SHP77 treated with DMSO at 0.1 percent for 48 hours (cell line): ENCODE measurements at regions not wholly inside any gene's neighbourhood (a gene's known extent, or its start where the extent isn't known, plus 50 kb on each side); places are given as distances from the start of the nearest gene placed in this dataset.

Experiments
- DNase-seq: peaks from one replicate; lab custom pipeline; 2025; lab: John Stamatoyannopoulos, UW

DNA sequence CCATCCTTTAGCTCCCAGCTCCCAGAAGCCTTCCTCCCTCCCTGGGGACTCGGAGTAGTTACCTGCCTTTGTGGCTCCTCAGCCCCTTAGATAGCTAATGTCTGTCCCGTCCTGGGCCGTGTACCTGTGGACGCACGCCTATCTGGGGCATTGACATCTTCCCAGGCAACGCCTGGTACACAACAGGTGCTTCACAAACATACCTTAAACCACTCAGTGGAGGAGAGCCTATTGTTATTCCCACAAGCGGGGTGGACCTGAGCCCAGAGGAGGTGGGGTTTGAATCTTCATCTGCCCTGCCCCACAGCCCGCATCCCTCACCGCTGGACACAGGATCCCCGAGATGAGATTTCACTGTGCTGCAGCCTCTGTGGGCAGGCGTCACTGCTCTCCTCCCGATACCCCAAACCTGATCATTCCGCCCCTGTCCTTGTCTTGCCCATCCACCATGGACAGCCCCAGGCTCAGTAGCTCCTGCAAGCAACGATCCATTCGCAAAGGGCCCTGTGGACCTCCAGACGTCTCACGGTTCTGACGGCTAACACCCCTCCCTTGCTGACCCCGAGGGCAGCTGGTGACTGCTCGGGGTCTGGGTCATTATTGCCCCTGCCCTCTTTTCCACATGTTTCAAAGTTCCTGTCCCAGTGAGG lies 73.8 kb upstream of the SHISAL1 start:
- DNase-seq, result no peak

DNA sequence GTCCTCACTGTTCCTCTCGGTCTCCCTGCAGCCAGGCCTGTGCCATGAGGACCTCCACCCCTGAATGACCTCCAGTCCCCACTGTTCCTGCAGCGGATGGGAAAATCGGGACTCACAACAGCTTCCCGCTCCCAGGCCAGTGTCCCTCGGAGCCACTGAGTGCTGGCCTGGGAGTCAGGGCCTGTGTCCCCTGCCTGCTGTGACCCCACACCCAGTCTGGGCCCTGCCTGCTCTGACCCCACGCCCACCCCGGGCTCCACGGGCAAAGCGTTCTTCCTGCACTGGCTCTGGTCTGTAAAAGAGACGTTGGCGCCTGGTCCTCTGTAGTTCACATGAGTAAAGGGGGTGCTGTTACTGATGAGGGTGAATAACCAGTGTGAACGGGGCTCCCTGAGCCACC lies 73.0 kb upstream of the SHISAL1 start:
- DNase-seq, result no peak

DNA sequence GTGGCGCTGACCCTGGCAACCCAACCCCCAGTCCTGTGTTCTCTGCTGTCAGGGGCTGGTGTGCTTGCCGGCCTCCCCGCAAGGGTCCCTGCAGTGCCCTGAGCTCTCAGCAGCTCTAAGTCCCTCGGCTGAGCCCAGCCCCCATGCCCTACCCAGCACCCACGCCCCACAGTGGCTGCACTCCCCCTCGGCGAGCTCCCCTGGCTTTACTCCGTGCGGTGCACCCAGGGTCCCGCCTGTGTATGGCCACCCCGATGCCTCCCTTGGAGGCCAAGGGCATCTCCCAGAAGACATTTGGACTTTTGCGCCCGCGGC lies 72.5 kb upstream of the SHISAL1 start:
- no peak for DNase-seq

GRCh38 chr22:44384563-44385295 lies 72.0 kb upstream of the SHISAL1 start:
- DNase-seq, result no peak

GRCh38 chr22:44383652-44384562 lies 71.2 kb upstream of the SHISAL1 start:
- DNase-seq, result no peak

GRCh38 chr22:44383064-44383575 lies 70.4 kb upstream of the SHISAL1 start:
- DNase-seq, result no peak

DNA sequence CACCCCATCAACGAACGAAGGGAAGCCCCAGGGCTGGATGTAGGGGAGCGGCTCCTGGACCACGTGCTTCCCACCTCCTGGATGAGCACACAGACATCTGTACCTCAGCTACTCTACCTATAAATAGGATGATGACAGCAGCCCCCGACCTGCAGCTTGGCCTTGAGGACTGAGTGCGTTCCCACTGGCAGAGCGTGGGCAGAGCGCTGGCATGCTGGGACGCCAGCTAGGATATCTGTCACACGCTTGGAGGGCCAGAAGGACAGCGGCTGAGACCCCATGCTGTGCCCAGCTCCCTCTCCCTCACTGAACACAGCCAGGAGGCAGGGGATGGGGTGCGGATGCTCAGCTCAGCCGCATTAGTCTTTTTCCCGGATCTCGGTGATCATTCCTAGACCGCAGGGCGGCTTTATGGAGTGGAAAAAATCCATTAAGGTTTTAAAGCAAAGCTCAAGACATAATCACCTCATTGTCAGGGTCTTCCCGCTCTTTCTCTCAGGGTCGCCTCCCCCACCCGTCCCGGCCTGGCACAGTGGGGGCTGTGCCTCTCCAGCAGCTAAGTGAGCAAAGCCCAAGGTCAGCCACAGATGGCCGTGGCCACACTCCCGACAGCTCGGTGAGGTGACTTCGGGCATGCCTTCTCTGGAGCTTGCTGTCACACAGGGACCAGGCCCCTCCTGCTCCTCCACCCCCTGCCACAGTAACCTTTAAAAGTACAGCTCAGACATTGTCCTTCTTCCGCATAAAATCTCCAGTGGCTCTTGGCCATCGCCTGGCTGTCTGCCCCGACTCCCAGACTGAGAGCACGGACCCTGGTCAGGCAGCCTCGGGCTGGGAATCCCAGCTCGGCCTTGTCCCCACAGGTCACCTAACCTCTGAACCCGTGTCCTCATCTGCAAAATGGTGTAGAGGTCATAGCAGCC lies 69.6 kb upstream of the SHISAL1 start:
- DNase-seq, result no peak

DNA sequence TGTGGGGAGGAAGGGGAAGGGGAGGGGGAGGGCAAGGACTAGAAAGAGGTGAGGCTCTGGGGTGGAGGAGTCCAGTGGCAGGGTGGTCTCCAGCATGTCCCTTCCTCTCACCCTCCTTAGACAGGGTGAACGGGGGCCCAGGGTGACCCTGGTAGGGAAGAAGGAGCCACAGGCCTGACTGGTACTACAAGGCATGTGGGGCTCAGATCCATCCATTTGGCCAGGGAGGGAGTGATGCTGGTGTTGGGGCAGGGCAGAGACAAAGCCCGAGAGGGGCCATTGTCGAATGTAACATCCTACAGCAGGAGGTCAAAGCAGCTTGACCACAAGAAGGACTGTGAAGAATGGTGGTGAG lies 69.0 kb upstream of the SHISAL1 start:
- no peak for DNase-seq

DNA sequence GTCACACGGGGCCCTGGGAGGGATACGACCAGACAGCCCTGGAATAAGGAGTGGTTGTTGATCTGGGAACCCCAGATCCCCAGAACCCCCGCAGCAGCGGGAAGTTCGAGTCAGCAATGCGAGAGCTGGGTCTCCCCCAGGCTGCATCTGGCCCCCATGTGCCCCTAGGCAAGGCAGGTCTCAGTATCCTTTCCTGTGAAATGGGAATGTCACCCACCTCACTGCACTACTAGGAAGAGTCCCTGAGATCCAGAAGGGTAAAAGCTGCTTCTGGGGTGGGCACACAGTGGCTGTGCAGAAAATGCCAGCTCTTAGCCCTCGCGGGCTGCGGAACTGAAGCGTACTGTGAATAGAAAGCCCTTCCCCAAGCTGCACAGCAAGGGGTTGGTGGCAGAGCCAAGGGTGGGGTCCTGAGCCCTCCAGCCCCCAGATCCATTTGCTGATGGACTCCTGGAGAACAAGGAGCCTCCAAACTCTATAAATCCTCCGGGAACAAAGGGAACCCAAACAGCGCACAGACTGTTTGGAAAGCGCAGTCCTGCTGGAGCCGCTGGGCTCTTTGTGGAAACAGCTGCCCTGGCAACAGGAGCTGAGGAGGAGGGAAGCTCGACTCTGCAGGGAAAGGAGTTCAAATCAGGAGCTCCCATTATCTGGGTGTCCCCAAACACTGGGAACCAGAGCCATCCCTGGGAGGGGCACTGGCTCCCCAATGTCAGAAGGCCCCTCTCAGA lies 68.2 kb upstream of the SHISAL1 start:
- DNase-seq, result peak; percentile 54

- DNase-seq, result no peak
Measured at GRCh38 chr22:44379817-44380755, 67.3 kb upstream of the SHISAL1 start.

GRCh38 chr22:44378380-44378779 lies 65.6 kb upstream of the SHISAL1 start:
- DNase-seq, result no peak

- no peak for DNase-seq
Measured at GRCh38 chr22:44375451-44375850, 62.7 kb upstream of the SHISAL1 start.

DNA sequence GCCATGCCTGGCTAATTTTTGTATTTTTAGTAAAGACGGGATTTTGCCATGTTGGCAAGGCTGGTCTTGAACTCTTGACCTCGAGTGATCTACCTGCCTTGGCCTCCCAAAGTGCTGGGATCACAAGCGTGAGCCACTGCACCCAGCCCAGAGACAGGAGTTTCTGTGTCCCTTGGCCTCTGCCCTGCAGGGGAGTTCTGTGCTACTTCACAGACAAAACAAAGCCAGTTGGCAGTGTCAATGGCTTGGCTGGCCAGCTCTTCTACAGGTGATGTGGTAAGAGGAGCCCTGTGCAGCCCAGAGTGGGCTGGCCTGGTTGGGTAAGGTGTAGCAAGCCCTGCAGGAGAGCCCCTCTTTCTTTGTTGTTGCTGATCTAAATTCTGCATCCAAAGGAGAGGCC lies 60.5 kb upstream of the SHISAL1 start:
- DNase-seq, result no peak

DNA sequence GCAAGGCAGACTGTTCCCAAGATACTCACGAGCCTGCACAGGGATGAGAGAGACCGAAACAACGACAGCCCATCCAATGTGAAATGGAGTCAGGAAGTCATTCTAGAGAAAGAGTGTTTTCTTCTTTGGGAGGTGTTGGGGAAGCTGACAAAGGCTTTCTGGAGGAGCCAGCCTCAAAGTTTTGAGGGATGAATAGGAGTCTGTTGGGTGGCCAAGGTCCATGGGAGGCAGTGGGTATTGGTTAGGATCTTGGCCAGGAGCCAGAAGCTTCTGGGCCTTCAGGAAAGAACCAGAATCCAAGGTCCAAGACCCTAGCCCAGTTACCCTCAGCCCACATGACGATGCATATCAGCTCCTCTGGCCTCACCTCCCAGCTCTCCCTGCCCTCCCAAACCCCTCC lies 59.9 kb upstream of the SHISAL1 start:
- no peak for DNase-seq

- DNase-seq, result no peak
Measured at GRCh38 chr22:44371741-44372525, 59.2 kb upstream of the SHISAL1 start.

- DNase-seq, result no peak
Measured at GRCh38 chr22:44369916-44370801, 57.4 kb upstream of the SHISAL1 start.

DNA sequence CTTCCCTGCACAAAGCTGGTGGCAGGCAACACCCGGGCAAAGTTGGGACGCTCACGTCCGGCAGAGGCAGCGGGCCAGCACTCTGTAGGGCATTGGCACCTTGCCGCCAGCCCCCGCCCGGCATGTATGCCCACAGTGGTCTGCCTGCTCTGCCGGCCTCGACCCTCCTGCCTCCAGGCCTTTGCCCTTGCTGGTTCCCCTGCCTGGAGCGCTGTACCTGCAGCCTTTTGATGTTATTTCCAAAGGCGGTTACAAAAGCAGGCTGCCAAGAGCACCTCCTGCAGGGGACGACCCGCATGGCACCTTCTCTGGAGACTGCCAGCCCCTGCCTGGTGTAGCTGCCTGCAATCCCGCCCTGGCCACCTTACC lies 56.5 kb upstream of the SHISAL1 start:
- DNase-seq, result no peak

GRCh38 chr22:44368611-44369292 lies 56.0 kb upstream of the SHISAL1 start:
- DNase-seq, result no peak
